Suprapubic skin (tissue), 3 donors: ENCODE measurements at regions not wholly inside any gene's neighbourhood (a gene's known extent, or its start where the extent isn't known, plus 50 kb on each side); places are given as distances from the start of the nearest gene placed in this dataset.

Experiments
- EP300 ChIP-seq: sonication (generic); formaldehyde crosslinking; IDR thresholded peaks from one replicate; pipeline ENCODE4 v1.6.1; 2017; ENCODE audit warnings: antibody characterized with exemption
- TF ChIP-seq, protein P1 (sequence below), 2 donors: fragments of 200-600 bp in 1 of 2; fragments of 450-650 bp in 1 of 2; sonication (generic) in 1 of 2; IDR thresholded peaks; one replicate each; pipeline ENCODE4 v1.5.1; 2016 to 2019; ENCODE audit warnings: antibody characterized with exemption in 2 of 2, mild to moderate bottlenecking in 1 of 2, moderate library complexity in 1 of 2

DNA sequence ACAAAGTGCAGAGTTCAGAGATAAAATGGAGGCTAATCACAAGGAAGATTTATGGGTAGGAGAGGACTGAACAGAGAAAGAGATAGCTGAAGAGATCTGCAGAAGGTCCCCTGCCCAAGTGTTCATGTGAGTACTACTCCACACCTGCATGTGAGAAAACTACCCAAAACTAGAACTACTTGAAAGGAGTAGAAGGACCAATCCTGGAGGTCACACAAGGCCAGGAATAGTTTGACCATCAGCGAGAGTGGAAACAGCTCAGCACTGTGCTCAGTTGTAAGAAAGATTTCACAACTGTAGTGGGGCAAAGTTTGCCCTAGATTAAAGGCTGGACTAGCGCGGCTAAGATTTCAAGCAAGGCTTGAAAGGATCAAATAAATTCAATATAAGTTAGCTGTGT is 422.7 kb upstream of the LCORL start:
- TF ChIP-seq, protein P1, sequence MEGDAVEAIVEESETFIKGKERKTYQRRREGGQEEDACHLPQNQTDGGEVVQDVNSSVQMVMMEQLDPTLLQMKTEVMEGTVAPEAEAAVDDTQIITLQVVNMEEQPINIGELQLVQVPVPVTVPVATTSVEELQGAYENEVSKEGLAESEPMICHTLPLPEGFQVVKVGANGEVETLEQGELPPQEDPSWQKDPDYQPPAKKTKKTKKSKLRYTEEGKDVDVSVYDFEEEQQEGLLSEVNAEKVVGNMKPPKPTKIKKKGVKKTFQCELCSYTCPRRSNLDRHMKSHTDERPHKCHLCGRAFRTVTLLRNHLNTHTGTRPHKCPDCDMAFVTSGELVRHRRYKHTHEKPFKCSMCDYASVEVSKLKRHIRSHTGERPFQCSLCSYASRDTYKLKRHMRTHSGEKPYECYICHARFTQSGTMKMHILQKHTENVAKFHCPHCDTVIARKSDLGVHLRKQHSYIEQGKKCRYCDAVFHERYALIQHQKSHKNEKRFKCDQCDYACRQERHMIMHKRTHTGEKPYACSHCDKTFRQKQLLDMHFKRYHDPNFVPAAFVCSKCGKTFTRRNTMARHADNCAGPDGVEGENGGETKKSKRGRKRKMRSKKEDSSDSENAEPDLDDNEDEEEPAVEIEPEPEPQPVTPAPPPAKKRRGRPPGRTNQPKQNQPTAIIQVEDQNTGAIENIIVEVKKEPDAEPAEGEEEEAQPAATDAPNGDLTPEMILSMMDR (IDR thresholded peaks at IDR 0.05): no peak
- no peak for TF ChIP-seq EP300
